ENCODE measurements at regions not wholly inside any gene's neighbourhood (a gene's known extent, or its start where the extent isn't known, plus 50 kb on each side); places are given as distances from the start of the nearest gene placed in this dataset.

DNA sequence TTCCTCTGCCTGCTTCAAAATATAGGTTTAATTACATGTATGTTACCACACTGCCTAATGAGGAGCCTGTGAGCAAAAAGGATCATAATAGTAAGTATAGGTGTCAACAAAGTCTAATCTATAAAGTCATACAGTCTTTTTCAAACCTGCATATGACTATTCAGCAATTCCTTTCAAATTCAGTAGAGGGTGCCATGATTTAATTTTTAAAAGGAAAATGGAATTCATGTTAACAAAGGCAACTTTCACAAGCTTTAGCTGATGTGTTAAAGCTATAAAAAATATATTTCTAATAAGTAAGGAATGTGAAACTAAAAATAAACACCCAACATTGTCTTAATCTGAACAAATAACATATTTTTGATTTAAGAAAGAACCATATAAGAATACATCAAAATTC, 52.1 kb downstream of the MPP7 start:
- no peak for DNase-seq

DNA sequence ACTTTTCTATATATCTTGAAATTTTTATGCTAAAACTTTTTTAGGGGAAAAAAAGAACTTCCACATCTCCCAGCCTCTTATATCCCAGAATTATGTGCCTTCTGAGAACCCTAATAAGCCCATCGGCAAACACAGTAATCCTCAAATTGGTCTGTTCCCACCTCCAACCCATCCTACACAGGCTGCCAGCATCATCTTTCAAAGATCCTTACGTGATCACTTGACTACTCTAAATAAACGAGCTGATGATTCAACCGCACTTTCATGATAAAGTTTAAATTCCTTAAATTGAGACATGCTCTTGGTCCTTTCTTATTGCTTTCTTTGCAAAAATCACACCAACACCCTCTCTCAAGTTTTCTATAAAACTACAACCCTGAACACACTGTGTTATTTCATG, 52.5 kb downstream of the MPP7 start:
- no peak for DNase-seq

DNA sequence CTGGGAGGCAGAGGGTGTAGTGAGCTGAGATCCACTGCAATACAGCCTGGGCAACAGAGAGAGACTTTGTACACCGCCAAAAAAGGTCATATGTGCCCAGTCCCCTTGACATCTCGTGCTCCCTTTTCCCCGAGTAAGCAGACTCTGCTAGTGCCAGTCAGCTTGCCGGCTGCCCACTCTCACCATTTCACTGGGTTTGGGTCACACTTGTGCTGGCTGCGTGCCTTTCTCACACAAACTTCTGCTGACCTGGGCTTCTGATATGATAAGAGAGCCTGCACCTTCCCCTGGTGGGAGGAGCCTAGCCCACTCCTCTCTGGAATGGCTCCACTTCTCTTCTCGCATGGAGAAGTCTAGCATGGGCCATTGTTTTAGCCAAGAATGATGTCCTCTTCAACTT, 53.4 kb downstream of the MPP7 start:
- DNase-seq: no peak

- no peak for DNase-seq
Measured at GRCh38 chr10:28248092-28248491, 54.8 kb downstream of the MPP7 start.

- no peak for DNase-seq
Measured at GRCh38 chr10:28246023-28246422, 56.8 kb downstream of the MPP7 start.

GRCh38 chr10:28243923-28244322, 58.9 kb downstream of the MPP7 start:
- no peak for DNase-seq

DNA sequence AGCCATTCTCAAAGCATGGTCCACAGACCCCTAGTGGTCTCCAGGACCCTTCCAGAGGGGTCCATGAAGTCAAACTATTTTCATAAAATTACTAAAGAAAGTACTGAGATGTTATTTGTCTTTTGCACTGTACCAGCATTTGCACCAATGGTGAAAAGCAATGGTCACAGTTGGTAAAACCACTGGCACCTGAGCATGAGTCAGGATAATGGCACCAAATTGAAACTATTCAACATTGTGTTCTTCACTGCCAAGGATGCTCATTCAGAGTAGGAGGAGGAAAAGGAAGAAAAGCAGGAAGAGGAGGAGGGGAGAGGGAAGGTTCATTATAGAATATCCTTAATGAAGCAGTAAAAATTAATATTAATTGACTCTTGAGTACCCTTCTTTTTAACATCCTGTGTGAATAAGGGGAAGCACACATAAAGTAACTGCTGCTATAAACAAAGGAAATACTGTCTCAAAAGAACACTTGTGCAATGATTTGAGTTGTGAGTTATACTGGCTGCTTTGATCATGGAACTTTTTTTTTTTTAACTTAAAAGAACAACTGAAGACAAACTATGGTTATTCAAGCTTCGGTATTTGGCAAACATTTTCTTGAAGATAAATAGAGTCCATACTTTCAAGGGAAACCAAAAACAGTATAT, 60.2 kb downstream of the MPP7 start:
- DNase-seq: no peak

DNA sequence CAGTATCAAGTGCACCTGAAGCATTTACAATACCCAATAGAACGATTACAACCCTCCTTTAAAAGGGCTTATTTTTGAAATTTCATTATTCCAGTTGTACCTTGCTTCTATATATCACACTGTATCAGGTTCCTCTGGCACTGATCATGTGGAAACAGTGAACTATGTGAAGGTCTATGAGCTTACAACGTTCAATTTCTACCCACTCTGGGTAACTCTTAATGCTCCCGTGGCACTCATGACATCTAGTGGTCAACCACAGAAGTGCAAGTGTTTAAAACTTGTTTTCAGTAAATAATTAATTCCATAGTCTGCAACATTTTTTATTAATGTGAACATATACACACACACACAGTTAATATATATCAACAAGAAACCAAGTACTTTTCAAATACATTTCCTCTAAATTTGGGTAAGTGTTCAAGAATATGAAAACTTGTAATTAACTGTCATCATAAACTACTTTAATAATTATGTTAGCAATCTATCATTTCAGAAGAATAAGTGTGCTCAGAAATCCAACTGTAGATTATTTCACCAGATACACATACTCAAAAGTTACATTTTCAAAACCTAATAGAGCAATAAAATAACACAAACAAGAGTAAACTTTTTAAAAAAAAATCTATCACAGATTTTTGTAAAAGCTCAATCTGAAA, 61.0 kb downstream of the MPP7 start:
- DNase-seq: peak in 1 of 2 experiments; percentile 28

DNA sequence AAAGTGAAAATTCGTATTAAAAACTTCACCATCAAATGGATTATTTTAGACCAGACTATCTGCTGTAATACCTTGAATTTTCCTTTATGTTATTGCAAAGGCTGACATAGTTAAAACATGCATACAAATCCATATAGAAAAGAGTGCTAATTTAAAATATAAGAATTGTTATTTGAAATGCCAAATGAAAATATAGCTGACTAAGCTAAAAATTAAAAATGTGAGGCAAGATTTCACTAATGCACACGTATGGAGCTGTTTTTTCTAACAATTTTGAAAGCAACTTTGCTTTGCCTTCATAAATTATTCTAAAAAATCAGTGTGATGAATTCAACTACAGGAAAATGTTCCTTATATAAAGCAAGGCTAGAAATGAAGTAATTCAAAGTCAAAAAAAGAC, 62.5 kb downstream of the MPP7 start:
- DNase-seq: no peak

- DNase-seq: no peak
Measured at GRCh38 chr10:28236591-28236990, 66.3 kb downstream of the MPP7 start.

GRCh38 chr10:28220811-28221210, 82.1 kb downstream of the MPP7 start:
- no peak for DNase-seq

- no peak for DNase-seq
Measured at GRCh38 chr10:28219251-28219650, 83.6 kb downstream of the MPP7 start.

DNA sequence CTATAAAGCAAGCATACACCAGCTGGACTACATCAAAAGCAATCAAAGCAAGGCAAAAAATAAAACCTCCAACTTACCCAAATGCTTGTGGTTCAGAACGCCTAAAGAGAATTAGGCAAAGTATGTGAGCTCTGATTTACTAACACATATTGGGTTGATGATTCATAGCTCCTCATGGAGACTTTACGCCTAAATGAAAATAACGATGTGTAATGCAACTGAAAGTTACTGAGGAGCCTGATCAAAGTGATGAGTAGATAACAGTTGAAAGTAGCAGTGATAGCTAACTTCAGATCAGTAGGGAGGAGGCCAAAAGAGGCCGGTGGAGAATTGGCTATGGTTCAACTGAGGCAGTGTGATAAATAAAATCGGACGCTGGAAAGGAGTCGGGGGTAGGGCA, 85.0 kb downstream of the MPP7 start:
- no peak for DNase-seq

- DNase-seq: no peak
Measured at GRCh38 chr10:28215930-28216329, 86.9 kb downstream of the MPP7 start.

- no peak for DNase-seq
Measured at GRCh38 chr10:28214219-28214618, 88.6 kb downstream of the MPP7 start.

- DNase-seq: no peak
Measured at GRCh38 chr10:28211759-28212158, 91.1 kb downstream of the MPP7 start.

GRCh38 chr10:28207799-28208198, 95.1 kb downstream of the MPP7 start:
- no peak for DNase-seq

DNA sequence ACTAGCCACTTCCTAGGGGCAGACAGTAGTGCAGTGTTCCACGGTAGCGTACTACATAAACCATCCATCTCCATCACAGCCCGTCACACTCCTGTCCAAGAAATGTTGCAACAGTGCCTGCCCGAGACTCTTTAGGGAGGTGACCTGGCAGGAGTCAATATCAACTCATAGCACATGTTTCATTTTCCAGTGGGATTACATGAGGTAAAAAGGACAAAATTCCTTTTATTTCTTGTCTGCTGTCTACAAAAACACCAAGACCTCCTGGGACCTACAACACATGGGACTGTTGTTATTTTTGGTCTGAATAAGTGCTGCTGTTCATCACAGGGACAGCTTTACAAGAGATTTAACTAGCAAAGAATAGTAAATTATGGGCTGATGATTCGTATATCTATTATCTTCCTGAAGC, 99.9 kb downstream of the MPP7 start:
- DNase-seq: no peak

GRCh38 chr10:28201410-28202400, 101.2 kb downstream of the MPP7 start:
- no peak for DNase-seq

DNA sequence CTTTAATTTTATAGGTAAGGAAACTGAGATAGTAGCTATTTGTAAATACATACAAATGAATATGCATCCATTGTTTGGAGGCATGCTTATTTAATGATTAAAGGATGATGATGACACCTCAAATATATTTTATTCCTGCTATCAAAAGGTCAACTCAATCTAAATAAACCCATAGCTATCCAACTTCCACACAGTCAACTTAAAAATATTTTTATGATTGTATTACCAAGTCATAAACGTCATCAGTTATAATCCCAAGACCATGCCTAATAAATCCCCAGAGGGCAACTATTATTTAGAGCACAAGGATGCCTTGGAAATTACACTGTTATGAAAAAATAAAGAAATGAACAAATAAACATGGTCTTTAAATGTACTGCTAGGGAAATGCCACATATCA, 102.1 kb downstream of the MPP7 start:
- DNase-seq: no peak

DNA sequence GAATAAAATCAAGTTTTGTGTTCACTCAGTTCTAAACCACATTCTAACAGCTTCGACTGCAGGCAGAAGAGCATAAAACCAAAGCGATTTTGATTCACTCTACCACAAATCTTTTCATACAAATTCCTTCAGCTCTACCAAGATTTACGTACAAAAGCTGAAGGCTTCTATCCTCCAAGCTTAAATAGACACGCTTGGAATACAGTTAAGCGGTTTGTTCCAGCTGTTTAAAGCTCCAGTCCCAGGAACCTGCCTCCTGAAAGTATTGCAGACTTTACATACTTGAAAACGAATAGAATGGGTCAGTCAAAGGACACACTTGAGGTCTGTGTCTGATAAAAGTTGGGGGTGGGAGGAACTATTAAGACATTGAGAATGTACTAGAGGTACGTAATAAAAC, 102.9 kb downstream of the MPP7 start:
- DNase-seq: no peak

DNA sequence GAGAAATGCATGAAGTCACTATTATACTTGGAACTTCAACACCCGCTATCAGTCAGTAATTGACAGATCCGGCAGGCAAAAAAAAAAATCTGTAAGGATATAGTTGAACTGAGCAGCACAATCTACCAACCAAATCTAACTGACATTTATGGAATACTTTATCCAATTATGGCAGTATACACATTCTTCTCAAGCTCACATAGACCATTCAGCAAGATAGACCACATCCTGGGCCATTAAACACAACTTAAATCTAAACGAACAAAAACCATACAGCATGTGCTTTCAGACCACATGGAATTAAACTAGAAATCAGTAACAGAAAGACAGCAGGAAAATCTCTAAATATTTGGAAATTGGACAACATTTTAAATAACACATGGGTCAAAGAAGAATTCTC, 112.7 kb downstream of the MPP7 start:
- DNase-seq: no peak

GRCh38 chr10:28188526-28188925, 114.3 kb downstream of the MPP7 start:
- no peak for DNase-seq
